Colonic mucosa (tissue), 4 donors: ENCODE measurements at regions not wholly inside any gene's neighbourhood (a gene's known extent, or its start where the extent isn't known, plus 50 kb on each side); places are given as distances from the start of the nearest gene placed in this dataset.

ENCODE experiments used
- DNase-seq: peaks from one replicate; pipeline ENCODE4 v3.0.0-alpha.2; 2020
- H3K27ac ChIP-seq: fragments of 200-600 bp; one replicate; pipeline ENCODE4 v1.8.0; 2021
- H3K27me3 ChIP-seq: fragments of 200-600 bp; one replicate; pipeline ENCODE4 v1.8.0; 2021
- H3K36me3 ChIP-seq: fragments of 200-600 bp; one replicate; pipeline ENCODE4 v1.8.0; 2021
- H3K4me1 ChIP-seq: fragments of 200-600 bp; one replicate; pipeline ENCODE4 v1.8.0; 2021; ENCODE audit warnings: mild to moderate bottlenecking
- H3K4me3 ChIP-seq: fragments of 200-600 bp; one replicate; pipeline ENCODE4 v1.8.0; 2021
- H3K9ac ChIP-seq, 2 donors: one replicate each; pipeline ENCODE4 v1.7.0; 2013; ENCODE audit warnings: control low read depth in 2 of 2, low read depth in 2 of 2, low read length in 2 of 2
- H3K9me3 ChIP-seq: fragments of 200-600 bp; one replicate; pipeline ENCODE4 v1.8.0; 2021
- CTCF ChIP-seq: fragments of 200-600 bp; IDR thresholded peaks from one replicate; pipeline ENCODE4 v1.8.0; 2022; ENCODE audit warnings: antibody characterized with exemption, mild to moderate bottlenecking
- intact Hi-C: fragments of 100-400 bp; cut with DNase I; formaldehyde crosslinking; loops from one replicate; pipeline ENCODE4 v1.14.1; 2022
- donor health status: healthy.
- donor health status: DM: no; HTN: no; CAD: no.
- donor health status: DM: no; HTN: no; CAD: no.

GRCh38 chr9:14530841-14531240 lies 162.4 kb downstream of the ZDHHC21 start:
- H3K4me1 ChIP-seq: no peaks in the 10 kb centered on the region
- no peaks in the 10 kb centered on the region for H3K27me3 ChIP-seq
- no peak overlapping the region for H3K4me3 ChIP-seq
- DNase-seq: no peak
- TF ChIP-seq CTCF: no peak
- no peak overlapping the region for H3K9ac ChIP-seq
- H3K36me3 ChIP-seq: no peaks in the 10 kb centered on the region
- no peak overlapping the region for H3K27ac ChIP-seq
- no peaks in the 10 kb centered on the region for H3K9me3 ChIP-seq
- intact Hi-C loops: no loop called here

- no peaks in the 10 kb centered on the region for H3K36me3 ChIP-seq
- TF ChIP-seq CTCF: no peak
- DNase-seq: no peak
- H3K4me1 ChIP-seq: no peaks in the 10 kb centered on the region
- H3K4me3 ChIP-seq: no peak overlapping the region
- H3K9me3 ChIP-seq: no peaks in the 10 kb centered on the region
- no peak overlapping the region for H3K9ac ChIP-seq
- no peaks in the 10 kb centered on the region for H3K27me3 ChIP-seq
- H3K27ac ChIP-seq: no peak overlapping the region
- intact Hi-C loops: no loop called here
These were observed 162.9 kb downstream of the ZDHHC21 start for GRCh38 chr9:14530366-14530765.

- Histone ChIP-seq H3K36me3 (no peaks in the 10 kb centered on the region), H3K9me3 (no peaks in the 10 kb centered on the region), H3K4me3 (no peak overlapping the region), H3K9ac (no peak overlapping the region), H3K27me3 (no peaks in the 10 kb centered on the region), H3K4me1 (no peaks in the 10 kb centered on the region), H3K27ac (no peak overlapping the region)
- no peak for TF ChIP-seq CTCF
- intact Hi-C loops: no loop called here
- DNase-seq: no peak
These were observed 163.6 kb downstream of the ZDHHC21 start for GRCh38 chr9:14529629-14530028.

- Histone ChIP-seq H3K9ac (no peak overlapping the region), H3K36me3 (no peaks in the 10 kb centered on the region), H3K27me3 (no peaks in the 10 kb centered on the region), H3K4me3 (no peak overlapping the region), H3K9me3 (no peaks in the 10 kb centered on the region), H3K27ac (no peak overlapping the region), H3K4me1 (no peaks in the 10 kb centered on the region)
- no peak for DNase-seq
- intact Hi-C loops: no loop called here
- TF ChIP-seq CTCF: no peak
These were observed 164.2 kb downstream of the ZDHHC21 start for GRCh38 chr9:14529054-14529453.

GRCh38 chr9:14526504-14526903 lies 166.7 kb downstream of the ZDHHC21 start:
- no peak overlapping the region for H3K9ac ChIP-seq
- H3K9me3 ChIP-seq: no peaks in the 10 kb centered on the region
- no peaks in the 10 kb centered on the region for H3K36me3 ChIP-seq
- no peaks in the 10 kb centered on the region for H3K27me3 ChIP-seq
- no peaks in the 10 kb centered on the region for H3K4me1 ChIP-seq
- intact Hi-C loops: no loop called here
- no peak for DNase-seq
- H3K27ac ChIP-seq: no peak overlapping the region
- no peak for TF ChIP-seq CTCF
- H3K4me3 ChIP-seq: no peak overlapping the region

GRCh38 chr9:14525856-14526255 lies 167.4 kb downstream of the ZDHHC21 start:
- Histone ChIP-seq H3K9me3 (no peaks in the 10 kb centered on the region), H3K9ac (no peak overlapping the region), H3K4me1 (no peaks in the 10 kb centered on the region), H3K27ac (no peak overlapping the region), H3K27me3 (no peaks in the 10 kb centered on the region), H3K4me3 (no peak overlapping the region), H3K36me3 (no peaks in the 10 kb centered on the region)
- intact Hi-C loops: no loop called here
- DNase-seq: no peak
- no peak for TF ChIP-seq CTCF
